SK-N-SH (cell line): ENCODE measurements at regions not wholly inside any gene's neighbourhood (a gene's known extent, or its start where the extent isn't known, plus 50 kb on each side); places are given as distances from the start of the nearest gene placed in this dataset.

Experiments used
- CTCF ChIP-seq: fragments of 200-600 bp; sonication (generic); IDR thresholded peaks from 2 replicates; pipeline ENCODE4 v1.6.1; 2017; ENCODE audit warnings: antibody characterized with exemption, mild to moderate bottlenecking, moderate library complexity
- EZH2phosphoT487 ChIP-seq: fragments of 200-600 bp; sonication (generic); IDR thresholded peaks from 2 replicates; pipeline ENCODE4 v1.6.1; 2017; ENCODE audit warnings: low read depth, mixed run types, mild to moderate bottlenecking, antibody characterized with exemption, moderate library complexity, borderline replicate concordance
- GABPA ChIP-seq: IDR thresholded peaks from 2 replicates; pipeline ENCODE4 v1.4.0; 2012; ENCODE audit warnings: low read depth, mild to moderate bottlenecking
- REST ChIP-seq: IDR thresholded peaks from 2 replicates; pipeline ENCODE4 v1.6.1; 2012; ENCODE audit warnings: mild to moderate bottlenecking, low read depth, low read length, moderate library complexity
- SMC3 ChIP-seq: IDR thresholded peaks from 2 replicates; pipeline ENCODE4 v1.6.1; 2012; ENCODE audit warnings: low read depth, low read length, improper control_type of control experiment
- TAF1 ChIP-seq: IDR thresholded peaks from 2 replicates; pipeline ENCODE4 v1.6.1; 2012; ENCODE audit warnings: low read depth, mild to moderate bottlenecking, low read length, moderate library complexity, borderline replicate concordance
- USF2 ChIP-seq: fragments of 150-350 bp; IDR thresholded peaks from 2 replicates; pipeline ENCODE4 v1.6.1; 2017; ENCODE audit warnings: antibody characterized with exemption, low read length, low read depth, borderline replicate concordance
- YY1 ChIP-seq: IDR thresholded peaks from 2 replicates; pipeline ENCODE4 v1.4.0; 2012; ENCODE audit warnings: low read depth, mild to moderate bottlenecking

- TF ChIP-seq CTCF = no peak
- TF ChIP-seq EZH2phosphoT487 = no peak
- TF ChIP-seq YY1 = no peak
- TF ChIP-seq USF2 = no peak
- TF ChIP-seq TAF1 = no peak
- TF ChIP-seq REST = no peak
- no peak for TF ChIP-seq SMC3
- TF ChIP-seq GABPA = no peak
These were observed 707.2 kb upstream of the ADAMTS5 start for GRCh38 chr21:27674041-27674615.
